ENCODE measurements at regions not wholly inside any gene's neighbourhood (a gene's known extent, or its start where the extent isn't known, plus 50 kb on each side); places are given as distances from the start of the nearest gene placed in this dataset.

GRCh38 chr13:67841071-67841470 is 610.9 kb upstream of the PCDH9 start (continued):
- TF ChIP-seq, protein P1, sequence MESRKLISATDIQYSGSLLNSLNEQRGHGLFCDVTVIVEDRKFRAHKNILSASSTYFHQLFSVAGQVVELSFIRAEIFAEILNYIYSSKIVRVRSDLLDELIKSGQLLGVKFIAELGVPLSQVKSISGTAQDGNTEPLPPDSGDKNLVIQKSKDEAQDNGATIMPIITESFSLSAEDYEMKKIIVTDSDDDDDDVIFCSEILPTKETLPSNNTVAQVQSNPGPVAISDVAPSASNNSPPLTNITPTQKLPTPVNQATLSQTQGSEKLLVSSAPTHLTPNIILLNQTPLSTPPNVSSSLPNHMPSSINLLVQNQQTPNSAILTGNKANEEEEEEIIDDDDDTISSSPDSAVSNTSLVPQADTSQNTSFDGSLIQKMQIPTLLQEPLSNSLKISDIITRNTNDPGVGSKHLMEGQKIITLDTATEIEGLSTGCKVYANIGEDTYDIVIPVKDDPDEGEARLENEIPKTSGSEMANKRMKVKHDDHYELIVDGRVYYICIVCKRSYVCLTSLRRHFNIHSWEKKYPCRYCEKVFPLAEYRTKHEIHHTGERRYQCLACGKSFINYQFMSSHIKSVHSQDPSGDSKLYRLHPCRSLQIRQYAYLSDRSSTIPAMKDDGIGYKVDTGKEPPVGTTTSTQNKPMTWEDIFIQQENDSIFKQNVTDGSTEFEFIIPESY (IDR thresholded peaks at IDR 0.05), result no peak
- TF ChIP-seq SIN3A (IDR thresholded peaks at IDR 0.05; ENCODE audit: low read depth, low read length) (no peak), RCOR1 (conservative IDR thresholded peaks at IDR 0.05; ENCODE audit: low read depth, low read length) (no peak), YY1 (IDR thresholded peaks at IDR 0.05; ENCODE audit: low read depth, low read length) (no peak), ASH2L (IDR thresholded peaks at IDR 0.05; ENCODE audit: borderline replicate concordance, low read depth) (no peak), FOS (IDR thresholded peaks at IDR 0.05; ENCODE audit: borderline replicate concordance, extremely low read depth, insufficient read length) (no peak)
- TF ChIP-seq, protein P2, sequence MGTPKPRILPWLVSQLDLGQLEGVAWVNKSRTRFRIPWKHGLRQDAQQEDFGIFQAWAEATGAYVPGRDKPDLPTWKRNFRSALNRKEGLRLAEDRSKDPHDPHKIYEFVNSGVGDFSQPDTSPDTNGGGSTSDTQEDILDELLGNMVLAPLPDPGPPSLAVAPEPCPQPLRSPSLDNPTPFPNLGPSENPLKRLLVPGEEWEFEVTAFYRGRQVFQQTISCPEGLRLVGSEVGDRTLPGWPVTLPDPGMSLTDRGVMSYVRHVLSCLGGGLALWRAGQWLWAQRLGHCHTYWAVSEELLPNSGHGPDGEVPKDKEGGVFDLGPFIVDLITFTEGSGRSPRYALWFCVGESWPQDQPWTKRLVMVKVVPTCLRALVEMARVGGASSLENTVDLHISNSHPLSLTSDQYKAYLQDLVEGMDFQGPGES (IDR thresholded peaks at IDR 0.05), result no peak
- TF ChIP-seq, protein P3, sequence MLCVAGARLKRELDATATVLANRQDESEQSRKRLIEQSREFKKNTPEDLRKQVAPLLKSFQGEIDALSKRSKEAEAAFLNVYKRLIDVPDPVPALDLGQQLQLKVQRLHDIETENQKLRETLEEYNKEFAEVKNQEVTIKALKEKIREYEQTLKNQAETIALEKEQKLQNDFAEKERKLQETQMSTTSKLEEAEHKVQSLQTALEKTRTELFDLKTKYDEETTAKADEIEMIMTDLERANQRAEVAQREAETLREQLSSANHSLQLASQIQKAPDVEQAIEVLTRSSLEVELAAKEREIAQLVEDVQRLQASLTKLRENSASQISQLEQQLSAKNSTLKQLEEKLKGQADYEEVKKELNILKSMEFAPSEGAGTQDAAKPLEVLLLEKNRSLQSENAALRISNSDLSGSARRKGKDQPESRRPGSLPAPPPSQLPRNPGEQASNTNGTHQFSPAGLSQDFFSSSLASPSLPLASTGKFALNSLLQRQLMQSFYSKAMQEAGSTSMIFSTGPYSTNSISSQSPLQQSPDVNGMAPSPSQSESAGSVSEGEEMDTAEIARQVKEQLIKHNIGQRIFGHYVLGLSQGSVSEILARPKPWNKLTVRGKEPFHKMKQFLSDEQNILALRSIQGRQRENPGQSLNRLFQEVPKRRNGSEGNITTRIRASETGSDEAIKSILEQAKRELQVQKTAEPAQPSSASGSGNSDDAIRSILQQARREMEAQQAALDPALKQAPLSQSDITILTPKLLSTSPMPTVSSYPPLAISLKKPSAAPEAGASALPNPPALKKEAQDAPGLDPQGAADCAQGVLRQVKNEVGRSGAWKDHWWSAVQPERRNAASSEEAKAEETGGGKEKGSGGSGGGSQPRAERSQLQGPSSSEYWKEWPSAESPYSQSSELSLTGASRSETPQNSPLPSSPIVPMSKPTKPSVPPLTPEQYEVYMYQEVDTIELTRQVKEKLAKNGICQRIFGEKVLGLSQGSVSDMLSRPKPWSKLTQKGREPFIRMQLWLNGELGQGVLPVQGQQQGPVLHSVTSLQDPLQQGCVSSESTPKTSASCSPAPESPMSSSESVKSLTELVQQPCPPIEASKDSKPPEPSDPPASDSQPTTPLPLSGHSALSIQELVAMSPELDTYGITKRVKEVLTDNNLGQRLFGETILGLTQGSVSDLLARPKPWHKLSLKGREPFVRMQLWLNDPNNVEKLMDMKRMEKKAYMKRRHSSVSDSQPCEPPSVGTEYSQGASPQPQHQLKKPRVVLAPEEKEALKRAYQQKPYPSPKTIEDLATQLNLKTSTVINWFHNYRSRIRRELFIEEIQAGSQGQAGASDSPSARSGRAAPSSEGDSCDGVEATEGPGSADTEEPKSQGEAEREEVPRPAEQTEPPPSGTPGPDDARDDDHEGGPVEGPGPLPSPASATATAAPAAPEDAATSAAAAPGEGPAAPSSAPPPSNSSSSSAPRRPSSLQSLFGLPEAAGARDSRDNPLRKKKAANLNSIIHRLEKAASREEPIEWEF (IDR thresholded peaks at IDR 0.05; ENCODE audit: insufficient replicate concordance, low read depth, low read length), result no peak
